ENCODE measurements at regions not wholly inside any gene's neighbourhood (a gene's known extent, or its start where the extent isn't known, plus 50 kb on each side); places are given as distances from the start of the nearest gene placed in this dataset.

GRCh38 chr2:18855027-18855426 lies 265.7 kb upstream of the NT5C1B start:
- in situ Hi-C loops (cut with MboI) = no loop called here
- H3K36me3 ChIP-seq (ENCODE audit: low read depth) = no peaks in the 10 kb centered on the region
- TF ChIP-seq EZH2 (IDR thresholded peaks at IDR 0.05; ENCODE audit: insufficient read depth, poor library complexity, severe bottlenecking) = no peak
- TF ChIP-seq EZH2phosphoT487 (IDR thresholded peaks at IDR 0.05; ENCODE audit: insufficient read depth, low read depth) = no peak
- H2AFZ ChIP-seq = no peak overlapping the region
- peak; percentile 56 for DNase-seq
- H4K20me1 ChIP-seq (ENCODE audit: insufficient read depth) = no peaks in the 10 kb centered on the region
- 0 out of 2 replicates have a peak, but pooled peaks cover 11% of the 10 kb centered on the region for H3F3A ChIP-seq (ENCODE audit: insufficient read depth)
- H3K9ac ChIP-seq = no peak overlapping the region
- no peaks in the 10 kb centered on the region for H3K79me2 ChIP-seq (ENCODE audit: insufficient read depth)
- H3K9me2 ChIP-seq (ENCODE audit: insufficient read depth) = no peaks in the 10 kb centered on the region
- no peak overlapping the region for H3K4me3 ChIP-seq
- H3K27ac ChIP-seq = no peak overlapping the region
- no peaks in the 10 kb centered on the region for H3K27me3 ChIP-seq (replicated peaks; ENCODE audit: insufficient read depth)
- no peaks in the 10 kb centered on the region for H3K9me3 ChIP-seq (ENCODE audit: low read depth)
- H3K4me1 ChIP-seq (ENCODE audit: insufficient read depth) = peaks cover 8% of the 10 kb centered on the region; the same call in 1 of the 2 replicates
- no peak overlapping the region for H3K4me2 ChIP-seq (ENCODE audit: unreplicated experiment)

DNA sequence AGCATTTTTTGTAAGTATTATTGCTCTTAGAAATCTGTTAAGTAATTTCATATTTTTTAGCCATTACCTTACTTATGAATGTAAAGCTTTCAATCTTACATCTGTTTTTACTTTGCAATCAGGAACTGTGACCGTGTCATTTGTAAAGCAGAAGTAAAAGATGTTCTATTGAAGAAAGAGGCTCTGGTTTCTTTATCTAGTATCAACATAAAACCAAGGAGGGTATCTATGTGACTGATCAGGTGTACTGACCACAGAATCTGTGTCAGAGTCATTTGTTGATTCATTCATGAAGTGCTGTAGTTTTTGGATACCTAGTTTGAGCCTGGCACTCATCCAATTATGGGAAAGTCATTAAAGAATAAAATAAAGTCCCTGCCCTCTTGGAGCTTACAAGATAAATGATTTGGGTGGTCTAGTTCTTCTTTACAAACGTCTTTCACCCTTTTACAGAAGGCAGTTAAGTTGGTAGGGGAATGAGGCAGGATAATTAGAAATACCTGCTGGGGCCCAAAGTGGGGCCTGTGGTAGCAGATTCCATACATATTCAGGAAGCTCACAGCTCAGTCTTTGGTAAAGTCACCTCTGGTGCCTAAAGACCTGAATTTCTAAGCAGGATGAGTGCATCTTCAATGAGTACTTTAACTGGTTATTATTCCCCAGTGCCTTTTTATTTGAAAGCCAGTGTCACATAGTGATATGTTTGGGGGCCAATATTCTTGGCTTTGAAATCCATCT lies 260.6 kb upstream of the NT5C1B start:
- H3K4me2 ChIP-seq (ENCODE audit: unreplicated experiment) = no peak overlapping the region
- no peak overlapping the region for H3K9ac ChIP-seq
- no peaks in the 10 kb centered on the region for H3K27me3 ChIP-seq (replicated peaks; ENCODE audit: insufficient read depth)
- H3K9me2 ChIP-seq (ENCODE audit: insufficient read depth) = 0 out of 2 replicates have a peak, but pooled peaks cover 5% of the 10 kb centered on the region
- no peak overlapping the region for H2AFZ ChIP-seq
- no peaks in the 10 kb centered on the region for H3K79me2 ChIP-seq (ENCODE audit: insufficient read depth)
- no peaks in the 10 kb centered on the region for H3K36me3 ChIP-seq (ENCODE audit: low read depth)
- H4K20me1 ChIP-seq (ENCODE audit: insufficient read depth) = no peaks in the 10 kb centered on the region
- no peak for DNase-seq
- 55 to 60% methylated on average over 2 of the region's 2 CpGs for WGBS, 2 experiments (ENCODE audit: low coverage in 1 of 2, low lambda C conversion rate in 2 of 2, missing lambda C conversion rate in 2 of 2)
- no peak overlapping the region for H3K27ac ChIP-seq
- in situ Hi-C loops (cut with MboI) = no loop called here
- no peaks in the 10 kb centered on the region; the same call in 1 of the 2 replicates for H3K4me1 ChIP-seq (ENCODE audit: insufficient read depth)
- H3K9me3 ChIP-seq (ENCODE audit: low read depth) = no peaks in the 10 kb centered on the region
- no peaks in the 10 kb centered on the region for H3F3A ChIP-seq (ENCODE audit: insufficient read depth)
- no peak for TF ChIP-seq EZH2phosphoT487 (IDR thresholded peaks at IDR 0.05; ENCODE audit: insufficient read depth, low read depth)
- TF ChIP-seq EZH2 (IDR thresholded peaks at IDR 0.05; ENCODE audit: insufficient read depth, poor library complexity, severe bottlenecking) = no peak
- H3K4me3 ChIP-seq = no peak overlapping the region

DNA sequence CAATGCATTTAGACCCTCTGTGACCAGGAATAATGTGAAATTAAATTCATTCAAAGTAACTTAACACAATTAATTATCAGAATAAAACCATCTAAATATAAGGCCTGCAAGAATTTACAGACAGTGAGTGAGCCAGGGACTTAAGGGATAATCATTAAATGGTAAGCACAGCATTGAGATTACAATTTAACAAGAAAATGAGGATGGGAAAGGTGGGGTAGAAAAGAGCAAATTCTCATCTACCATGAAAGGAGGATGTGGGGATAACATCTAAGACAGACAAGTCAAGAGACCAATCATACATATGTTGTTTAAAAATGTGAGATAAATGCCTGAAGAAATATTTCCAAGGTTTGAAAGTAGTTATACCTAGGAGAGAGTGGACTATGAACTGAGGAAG lies 259.3 kb upstream of the NT5C1B start:
- no peak overlapping the region for H3K4me2 ChIP-seq (ENCODE audit: unreplicated experiment)
- no peaks in the 10 kb centered on the region for H3K27me3 ChIP-seq (replicated peaks; ENCODE audit: insufficient read depth)
- H3K27ac ChIP-seq = no peak overlapping the region
- H3K4me3 ChIP-seq = no peak overlapping the region
- no peak overlapping the region for H2AFZ ChIP-seq
- no peaks in the 10 kb centered on the region for H3F3A ChIP-seq (ENCODE audit: insufficient read depth)
- H3K4me1 ChIP-seq (ENCODE audit: insufficient read depth) = no peaks in the 10 kb centered on the region; the same call in 1 of the 2 replicates
- no peaks in the 10 kb centered on the region for H3K36me3 ChIP-seq (ENCODE audit: low read depth)
- no peak overlapping the region for H3K9ac ChIP-seq
- in situ Hi-C loops (cut with MboI) = no loop called here
- H4K20me1 ChIP-seq (ENCODE audit: insufficient read depth) = no peaks in the 10 kb centered on the region
- H3K9me2 ChIP-seq (ENCODE audit: insufficient read depth) = 0 out of 2 replicates have a peak, but pooled peaks cover 5% of the 10 kb centered on the region
- no peaks in the 10 kb centered on the region for H3K9me3 ChIP-seq (ENCODE audit: low read depth)
- no peak for TF ChIP-seq EZH2 (IDR thresholded peaks at IDR 0.05; ENCODE audit: insufficient read depth, poor library complexity, severe bottlenecking)
- no peak for TF ChIP-seq EZH2phosphoT487 (IDR thresholded peaks at IDR 0.05; ENCODE audit: insufficient read depth, low read depth)
- no peak for DNase-seq
- no peaks in the 10 kb centered on the region for H3K79me2 ChIP-seq (ENCODE audit: insufficient read depth)

DNA sequence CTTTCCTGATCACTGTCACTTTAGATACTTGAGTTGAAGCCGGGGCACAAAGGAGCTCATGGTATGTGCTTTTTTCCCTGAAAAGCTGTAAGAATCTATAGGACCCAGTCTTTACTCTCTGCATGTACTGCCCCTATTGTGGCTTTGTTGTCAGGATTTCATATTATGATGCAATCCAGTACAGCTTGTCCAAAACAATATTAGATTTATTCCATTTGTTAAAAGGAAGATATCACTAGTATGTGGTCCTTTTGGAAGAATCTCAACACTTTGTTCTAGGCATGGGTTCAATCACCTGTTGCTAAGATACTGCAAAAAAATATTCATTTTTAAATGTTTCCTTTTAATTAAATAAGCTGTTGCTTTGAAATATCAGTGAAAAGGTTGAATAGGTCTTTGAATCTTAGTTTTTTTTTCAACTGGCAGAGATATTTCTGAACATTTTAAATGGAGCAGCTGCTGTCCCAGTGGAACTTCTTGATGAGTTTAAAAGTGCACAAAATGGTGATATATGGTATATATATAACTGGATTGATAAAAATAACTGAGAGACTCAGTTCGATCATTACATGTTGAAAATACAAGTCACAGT lies 256.6 kb upstream of the NT5C1B start:
- Histone ChIP-seq H3K36me3 (ENCODE audit: low read depth) (no peaks in the 10 kb centered on the region), H4K20me1 (ENCODE audit: insufficient read depth) (no peaks in the 10 kb centered on the region), H3K27ac (no peak overlapping the region), H3K9me2 (ENCODE audit: insufficient read depth) (0 out of 2 replicates have a peak, but pooled peaks cover 5% of the 10 kb centered on the region), H2AFZ (no peak overlapping the region), H3K9ac (no peak overlapping the region), H3F3A (ENCODE audit: insufficient read depth) (no peaks in the 10 kb centered on the region), H3K27me3 (replicated peaks; ENCODE audit: insufficient read depth) (no peaks in the 10 kb centered on the region), H3K4me1 (ENCODE audit: insufficient read depth) (no peaks in the 10 kb centered on the region; the same call in 1 of the 2 replicates), H3K79me2 (ENCODE audit: insufficient read depth) (no peaks in the 10 kb centered on the region), H3K4me2 (ENCODE audit: unreplicated experiment) (no peak overlapping the region), H3K4me3 (no peak overlapping the region), H3K9me3 (ENCODE audit: low read depth) (no peaks in the 10 kb centered on the region)
- 63 to 64% methylated on average over 2 of the region's 2 CpGs for WGBS, 2 experiments (ENCODE audit: low coverage in 1 of 2, low lambda C conversion rate in 2 of 2, missing lambda C conversion rate in 2 of 2)
- in situ Hi-C loops (cut with MboI) = no loop called here
- no peak for DNase-seq
- TF ChIP-seq EZH2 (IDR thresholded peaks at IDR 0.05; ENCODE audit: insufficient read depth, poor library complexity, severe bottlenecking) = no peak
